ENCODE measurements at regions not wholly inside any gene's neighbourhood (a gene's known extent, or its start where the extent isn't known, plus 50 kb on each side); places are given as distances from the start of the nearest gene placed in this dataset.

GRCh38 chr4:123950530-123950929 is 553.9 kb downstream of the SPRY1 start:
- no peak overlapping the region for H3K4me3 Mint-ChIP-seq
- H3K9me3 Mint-ChIP-seq: peaks cover 3% of the 10 kb centered on the region
- ChIA-PET CTCF (no interaction called here), POLR2A (no interaction called here)
- no peaks in the 10 kb centered on the region for H3K36me3 Mint-ChIP-seq (ENCODE audit: low read depth)
- no peak for DNase-seq
- H3K4me1 Mint-ChIP-seq: no peaks in the 10 kb centered on the region
- H3K27me3 Mint-ChIP-seq: no peaks in the 10 kb centered on the region
- H3K27ac Mint-ChIP-seq: no peak overlapping the region

DNA sequence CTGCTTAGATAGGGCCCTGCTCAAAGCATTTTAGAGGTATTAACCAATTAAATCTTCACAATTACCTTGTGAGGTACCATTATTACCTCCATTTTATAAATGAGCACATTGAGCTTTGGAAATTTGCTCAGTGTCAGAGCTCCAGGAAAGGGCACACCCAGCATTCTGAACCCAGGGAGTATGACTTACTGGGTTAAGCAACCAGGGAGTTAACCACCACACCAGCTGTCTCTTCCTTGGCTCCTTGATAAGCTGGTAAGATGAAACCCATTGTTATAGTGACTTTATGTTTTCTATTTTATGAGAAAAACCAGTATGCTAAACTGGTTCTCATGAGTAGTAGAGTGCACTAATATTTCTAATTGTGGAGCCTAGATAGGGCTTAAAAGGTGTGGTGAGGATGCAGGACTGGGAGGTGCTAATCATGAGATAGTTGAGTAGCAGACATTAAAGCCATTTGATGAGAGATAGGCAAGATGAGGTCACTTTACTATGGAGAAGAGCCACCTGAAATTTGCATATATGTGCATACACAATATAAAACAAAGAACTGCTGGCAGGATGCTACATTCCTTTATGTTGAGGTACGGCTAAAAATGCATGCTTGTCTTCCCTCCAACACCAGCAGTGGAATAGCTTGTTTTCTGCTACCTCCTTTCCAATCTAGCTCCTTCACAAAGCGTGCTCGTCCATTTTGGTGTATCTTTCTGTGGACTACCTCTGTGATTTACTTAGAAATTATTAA is 556.1 kb downstream of the SPRY1 start:
- H3K27me3 Mint-ChIP-seq: no peaks in the 10 kb centered on the region
- POLR2A ChIA-PET: no interaction called here
- H3K4me1 Mint-ChIP-seq: no peaks in the 10 kb centered on the region
- H3K4me3 Mint-ChIP-seq: no peak overlapping the region
- CTCF ChIA-PET: no interaction called here
- H3K9me3 Mint-ChIP-seq: peaks cover 3% of the 10 kb centered on the region
- DNase-seq: no peak
- H3K27ac Mint-ChIP-seq: no peak overlapping the region
- H3K36me3 Mint-ChIP-seq (ENCODE audit: low read depth): no peaks in the 10 kb centered on the region

- CTCF ChIA-PET: no interaction called here
- no peak for DNase-seq
- peaks cover 3% of the 10 kb centered on the region for H3K9me3 Mint-ChIP-seq
- no peaks in the 10 kb centered on the region for H3K27me3 Mint-ChIP-seq
- H3K27ac Mint-ChIP-seq: no peak overlapping the region
- H3K36me3 Mint-ChIP-seq (ENCODE audit: low read depth): no peaks in the 10 kb centered on the region
- POLR2A ChIA-PET: no interaction called here
- no peaks in the 10 kb centered on the region for H3K4me1 Mint-ChIP-seq
- no peak overlapping the region for H3K4me3 Mint-ChIP-seq
These were observed 557.0 kb downstream of the SPRY1 start for GRCh38 chr4:123953566-123953965.

DNA sequence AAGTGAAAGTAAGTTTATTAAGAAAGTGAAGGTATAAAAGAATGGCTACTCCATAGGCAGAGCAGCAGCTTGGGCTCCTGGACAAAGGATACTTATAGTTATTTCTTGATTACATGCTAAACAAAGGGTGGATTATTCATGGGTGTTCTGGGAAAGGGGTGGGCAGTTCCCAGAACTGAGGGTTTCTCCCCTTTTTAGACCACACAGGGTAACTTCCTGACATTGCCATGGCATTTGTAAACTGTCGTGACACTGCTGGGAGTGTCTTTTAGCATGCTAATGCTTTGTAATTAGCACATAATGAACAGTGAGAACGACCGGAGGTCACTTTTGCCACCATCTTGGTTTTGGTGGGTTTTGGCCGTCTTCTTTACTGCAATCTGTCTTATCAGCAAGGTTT is 557.6 kb downstream of the SPRY1 start:
- DNase-seq: no peak
- ChIA-PET CTCF (no interaction called here), POLR2A (no interaction called here)
- H3K4me1 Mint-ChIP-seq: no peaks in the 10 kb centered on the region
- no peak overlapping the region for H3K27ac Mint-ChIP-seq
- H3K4me3 Mint-ChIP-seq: no peak overlapping the region
- no peaks in the 10 kb centered on the region for H3K36me3 Mint-ChIP-seq (ENCODE audit: low read depth)
- H3K9me3 Mint-ChIP-seq: peaks cover 3% of the 10 kb centered on the region
- H3K27me3 Mint-ChIP-seq: no peaks in the 10 kb centered on the region

- no peaks in the 10 kb centered on the region for H3K4me1 Mint-ChIP-seq
- H3K27me3 Mint-ChIP-seq: no peaks in the 10 kb centered on the region
- H3K27ac Mint-ChIP-seq: no peak overlapping the region
- CTCF ChIA-PET: no interaction called here
- peaks cover 5% of the 10 kb centered on the region for H3K9me3 Mint-ChIP-seq
- H3K4me3 Mint-ChIP-seq: no peak overlapping the region
- DNase-seq: no peak
- no peaks in the 10 kb centered on the region for H3K36me3 Mint-ChIP-seq (ENCODE audit: low read depth)
- POLR2A ChIA-PET: no interaction called here
These were observed 558.7 kb downstream of the SPRY1 start for GRCh38 chr4:123955167-123955800.

- Mint-ChIP-seq H3K36me3 (ENCODE audit: low read depth) (no peaks in the 10 kb centered on the region), H3K4me3 (no peak overlapping the region), H3K27me3 (no peaks in the 10 kb centered on the region), H3K27ac (no peak overlapping the region), H3K9me3 (peaks cover 5% of the 10 kb centered on the region), H3K4me1 (no peaks in the 10 kb centered on the region)
- DNase-seq: no peak
- POLR2A ChIA-PET: no interaction called here
- CTCF ChIA-PET: no interaction called here
These were observed 559.6 kb downstream of the SPRY1 start for GRCh38 chr4:123956204-123956603.

GRCh38 chr4:123966990-123967769 is 570.6 kb downstream of the SPRY1 start:
- ChIA-PET CTCF (interaction anchor here (0.5 to 0.7 kb wide), 2 partner anchors 17 to 24 kb away, joined by 3 to 4 read pairs; no protein-coding TSS in a partner anchor), POLR2A (no interaction called here)
- no peak for DNase-seq
- H3K4me3 Mint-ChIP-seq: no peak overlapping the region
- no peak overlapping the region for H3K27ac Mint-ChIP-seq
- H3K36me3 Mint-ChIP-seq (ENCODE audit: low read depth): no peaks in the 10 kb centered on the region
- H3K9me3 Mint-ChIP-seq: no peaks in the 10 kb centered on the region
- no peaks in the 10 kb centered on the region for H3K4me1 Mint-ChIP-seq
- no peaks in the 10 kb centered on the region for H3K27me3 Mint-ChIP-seq

DNA sequence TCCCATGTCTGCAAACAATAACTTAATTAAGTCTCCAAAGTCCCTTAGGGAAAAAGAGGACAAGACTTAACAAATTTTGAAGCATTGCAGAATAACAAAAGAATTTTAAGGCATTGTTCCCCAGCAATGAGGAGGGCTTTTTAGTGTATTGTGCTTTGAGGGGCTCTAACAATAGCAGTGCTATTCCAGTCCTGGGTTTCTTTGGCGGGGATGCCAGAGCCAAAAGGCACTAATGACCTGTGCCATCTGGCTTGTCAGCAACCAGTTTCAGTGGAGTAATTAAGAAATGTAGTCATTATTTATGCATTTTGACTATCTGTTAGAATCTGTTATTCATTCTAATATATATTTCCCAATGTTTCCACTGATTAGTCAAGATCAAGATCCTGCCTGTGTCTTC is 575.4 kb downstream of the SPRY1 start:
- ChIA-PET POLR2A (no interaction called here), CTCF (no interaction called here)
- H3K4me1 Mint-ChIP-seq: no peaks in the 10 kb centered on the region
- no peaks in the 10 kb centered on the region for H3K27me3 Mint-ChIP-seq
- H3K9me3 Mint-ChIP-seq: peaks cover 6% of the 10 kb centered on the region
- H3K27ac Mint-ChIP-seq: no peak overlapping the region
- no peaks in the 10 kb centered on the region for H3K36me3 Mint-ChIP-seq (ENCODE audit: low read depth)
- no peak for DNase-seq
- no peak overlapping the region for H3K4me3 Mint-ChIP-seq

DNA sequence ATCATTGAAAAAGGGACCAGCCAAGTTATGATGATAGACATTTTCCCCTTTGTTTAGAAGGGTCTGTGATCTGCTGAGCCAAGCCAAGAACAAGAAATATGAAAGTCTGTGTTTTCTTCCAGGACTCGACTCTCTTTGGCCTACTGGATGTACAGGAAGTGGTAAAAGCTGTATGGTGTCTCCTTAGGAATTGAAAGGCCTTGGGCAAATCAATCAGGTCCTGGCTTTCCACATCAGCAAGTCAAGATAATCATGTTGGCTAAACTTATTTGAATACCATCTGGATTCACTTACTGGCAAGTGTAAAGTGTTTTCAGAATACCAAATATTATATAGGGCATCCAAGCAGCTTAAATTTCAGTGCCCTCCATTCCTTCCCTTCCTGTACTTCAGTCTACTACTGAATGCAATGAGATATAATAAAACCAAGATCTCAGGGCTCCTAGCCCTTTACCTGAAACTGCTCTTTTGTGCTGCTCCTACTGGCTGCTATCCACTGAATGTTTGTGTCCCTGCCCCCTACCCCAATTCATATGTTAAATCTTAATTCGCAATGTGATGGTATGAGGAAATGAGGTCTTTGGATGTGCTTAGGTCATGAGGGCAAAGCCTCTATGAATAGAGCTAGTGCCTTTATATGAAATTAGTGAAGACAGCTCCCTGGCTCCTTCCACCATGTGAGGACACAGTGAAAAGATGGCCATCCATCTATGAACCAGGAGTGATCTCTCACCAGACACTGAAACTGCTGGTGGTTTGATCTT is 578.0 kb downstream of the SPRY1 start:
- no peak overlapping the region for H3K4me3 Mint-ChIP-seq
- ChIA-PET CTCF (no interaction called here), POLR2A (no interaction called here)
- no peaks in the 10 kb centered on the region for H3K4me1 Mint-ChIP-seq
- H3K27me3 Mint-ChIP-seq: no peaks in the 10 kb centered on the region
- no peaks in the 10 kb centered on the region for H3K36me3 Mint-ChIP-seq (ENCODE audit: low read depth)
- peaks cover 6% of the 10 kb centered on the region for H3K9me3 Mint-ChIP-seq
- DNase-seq: no peak
- no peak overlapping the region for H3K27ac Mint-ChIP-seq

- Mint-ChIP-seq H3K36me3 (ENCODE audit: low read depth) (no peaks in the 10 kb centered on the region), H3K4me3 (no peak overlapping the region), H3K4me1 (no peaks in the 10 kb centered on the region), H3K9me3 (peaks cover 6% of the 10 kb centered on the region), H3K27ac (no peak overlapping the region), H3K27me3 (no peaks in the 10 kb centered on the region)
- POLR2A ChIA-PET: no interaction called here
- DNase-seq: no peak
- CTCF ChIA-PET: no interaction called here
These were observed 579.7 kb downstream of the SPRY1 start for GRCh38 chr4:123976285-123976684.

- CTCF ChIA-PET: no interaction called here
- no peaks in the 10 kb centered on the region for H3K27me3 Mint-ChIP-seq
- H3K36me3 Mint-ChIP-seq (ENCODE audit: low read depth): no peaks in the 10 kb centered on the region
- H3K4me3 Mint-ChIP-seq: no peak overlapping the region
- no peak overlapping the region for H3K27ac Mint-ChIP-seq
- POLR2A ChIA-PET: no interaction called here
- no peaks in the 10 kb centered on the region for H3K4me1 Mint-ChIP-seq
- peaks cover 6% of the 10 kb centered on the region for H3K9me3 Mint-ChIP-seq
- DNase-seq: no peak
These were observed 580.2 kb downstream of the SPRY1 start for GRCh38 chr4:123976819-123977218.

- ChIA-PET CTCF (no interaction called here), POLR2A (no interaction called here)
- Mint-ChIP-seq H3K4me3 (no peak overlapping the region), H3K9me3 (peaks cover 6% of the 10 kb centered on the region), H3K4me1 (no peaks in the 10 kb centered on the region), H3K36me3 (ENCODE audit: low read depth) (no peaks in the 10 kb centered on the region), H3K27ac (no peak overlapping the region), H3K27me3 (no peaks in the 10 kb centered on the region)
- no peak for DNase-seq
These were observed 581.1 kb downstream of the SPRY1 start for GRCh38 chr4:123977641-123978081.

- H3K4me1 Mint-ChIP-seq: no peaks in the 10 kb centered on the region
- POLR2A ChIA-PET: no interaction called here
- CTCF ChIA-PET: no interaction called here
- H3K9me3 Mint-ChIP-seq: peaks cover 6% of the 10 kb centered on the region
- no peak overlapping the region for H3K27ac Mint-ChIP-seq
- H3K4me3 Mint-ChIP-seq: no peak overlapping the region
- no peaks in the 10 kb centered on the region for H3K36me3 Mint-ChIP-seq (ENCODE audit: low read depth)
- DNase-seq: no peak
- H3K27me3 Mint-ChIP-seq: no peaks in the 10 kb centered on the region
These were observed 582.0 kb downstream of the SPRY1 start for GRCh38 chr4:123978637-123979036.
